A673 (cell line): ENCODE measurements at regions not wholly inside any gene's neighbourhood (a gene's known extent, or its start where the extent isn't known, plus 50 kb on each side); places are given as distances from the start of the nearest gene placed in this dataset.

Source experiments
- BruUV-seq: library from RNA; stranded (reverse); fragments of 400-500 nt; replicated peaks from 2 replicates; lab custom pipeline; 2021; lab: Mats Ljungman, UMichigan
- CTCF ChIA-PET: fragments of 300-600 bp; sonication (Branson Sonifier 250); formaldehyde crosslinking; loops from one replicate; lab custom pipeline; 2022; ENCODE audit warnings: antibody characterized with exemption; lab: Charles Lee
- POLR2A ChIA-PET: fragments of 300-600 bp; sonication (Branson Sonifier 250); formaldehyde crosslinking; loops from one replicate; lab custom pipeline; 2022; ENCODE audit warnings: antibody characterized with exemption; ENCODE audit not compliant: low non-redundant PET; lab: Charles Lee
- DNase-seq: peaks from one replicate; pipeline ENCODE4 v3.0.0-alpha.2; 2015; ENCODE audit warnings: low spot score
- H3K27ac ChIP-seq: fragments of 200-600 bp; sonication (generic); 2 replicates; pipeline ENCODE4 v1.5.1; 2016; ENCODE audit warnings: mixed run types, low read depth, mild to moderate bottlenecking, mixed read lengths, antibody characterized with exemption, low read length; ENCODE audit not compliant: poor library complexity, severe bottlenecking
- H3K27me3 ChIP-seq: fragments of 200-600 bp; sonication (generic); replicated peaks from 2 replicates; pipeline ENCODE4 v1.6.1; 2017; ENCODE audit warnings: mixed run types, low read depth, mild to moderate bottlenecking, mixed read lengths, antibody characterized with exemption, low read length; ENCODE audit not compliant: insufficient read depth, poor library complexity
- H3K36me3 ChIP-seq: fragments of 200-600 bp; sonication (generic); 2 replicates; pipeline ENCODE4 v1.6.1; 2016; ENCODE audit warnings: mixed run types, mild to moderate bottlenecking, mixed read lengths, antibody characterized with exemption, low read length; ENCODE audit not compliant: insufficient read depth, poor library complexity, severe bottlenecking
- H3K4me1 ChIP-seq: fragments of 200-600 bp; sonication (generic); 2 replicates; pipeline ENCODE4 v1.6.1; 2017; ENCODE audit warnings: mixed run types, mild to moderate bottlenecking, mixed read lengths, antibody characterized with exemption, low read length; ENCODE audit not compliant: insufficient read depth, poor library complexity, severe bottlenecking
- H3K4me3 ChIP-seq: fragments of 200-600 bp; sonication (generic); 2 replicates; pipeline ENCODE4 v1.5.1; 2016; ENCODE audit warnings: low read depth, mixed run types, mild to moderate bottlenecking, mixed read lengths, low read length; ENCODE audit not compliant: poor library complexity, severe bottlenecking
- H3K9me3 ChIP-seq: fragments of 200-600 bp; sonication (generic); 2 replicates; pipeline ENCODE4 v1.6.1; 2016; ENCODE audit warnings: mixed run types, low read depth, mild to moderate bottlenecking, mixed read lengths, antibody characterized with exemption, low read length; ENCODE audit not compliant: poor library complexity, severe bottlenecking
- CTCF ChIP-seq: fragments of 300-800, 200-600 bp; sonication (generic); conservative IDR thresholded peaks from 2 replicates; pipeline ENCODE4 v1.5.1; 2017; ENCODE audit warnings: low read depth, mild to moderate bottlenecking, antibody characterized with exemption, low read length, moderate library complexity, mixed read lengths
- EZH2 ChIP-seq: fragments of 200-600 bp; sonication (generic); IDR thresholded peaks from 2 replicates; pipeline ENCODE4 v1.6.1; 2017; ENCODE audit warnings: borderline replicate concordance, low read depth, mild to moderate bottlenecking, mixed read lengths, antibody characterized with exemption, low read length; ENCODE audit not compliant: poor library complexity, severe bottlenecking
- intact Hi-C: fragments of 100-400 bp; cut with micrococcal nuclease; formaldehyde crosslinking; loops from one replicate; pipeline ENCODE4 v1.10.0; 2022; ENCODE audit not compliant: unreplicated experiment

DNA sequence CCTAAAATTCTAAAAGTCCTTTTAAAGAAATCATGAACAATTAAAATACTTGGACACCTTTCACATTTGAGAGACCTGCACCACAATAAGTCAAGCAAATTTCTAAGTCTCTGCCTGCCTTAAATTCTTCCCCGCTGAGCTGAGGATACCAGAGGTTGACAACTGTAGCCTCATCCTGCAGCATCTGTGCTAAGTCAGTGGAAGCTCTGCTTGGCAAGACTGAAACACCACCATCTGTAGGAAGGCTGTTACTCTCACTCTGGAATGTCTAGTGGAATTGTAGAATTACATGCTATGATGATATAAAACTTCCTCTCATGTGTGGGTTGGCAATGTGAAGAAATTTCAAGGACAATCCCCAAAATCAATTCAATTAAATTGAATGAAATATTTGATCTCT is 1756.5 kb downstream of the NCAM2 start:
- Histone ChIP-seq H3K4me3 (no peak overlapping the region), H3K4me1 (peaks cover 34% of the 10 kb centered on the region), H3K9me3 (no peaks in the 10 kb centered on the region), H3K36me3 (no peaks in the 10 kb centered on the region), H3K27me3 (no peaks in the 10 kb centered on the region), H3K27ac (peak overlapping the region; percentile 19)
- intact Hi-C loops = no loop called here
- CTCF ChIA-PET = no interaction called here
- peak; percentile 73 for DNase-seq
- POLR2A ChIA-PET = no interaction called here
- BruUV-seq = no TSS peak
- TF ChIP-seq CTCF (no peak), EZH2 (no peak)

GRCh38 chr21:22758478-22758877 is 1760.3 kb downstream of the NCAM2 start:
- DNase-seq = peak; percentile 60

GRCh38 chr21:22762463-22762862 is 1764.3 kb downstream of the NCAM2 start:
- POLR2A ChIA-PET = no interaction called here
- Histone ChIP-seq H3K36me3 (no peaks in the 10 kb centered on the region), H3K27ac (no peak overlapping the region), H3K4me3 (no peak overlapping the region), H3K4me1 (no peaks in the 10 kb centered on the region), H3K27me3 (no peaks in the 10 kb centered on the region), H3K9me3 (no peaks in the 10 kb centered on the region)
- TF ChIP-seq CTCF (no peak), EZH2 (no peak)
- intact Hi-C loops = no loop called here
- CTCF ChIA-PET = no interaction called here
- BruUV-seq = no TSS peak
- no peak for DNase-seq

More at GRCh38 chr21:22758478-22758877, 1760.3 kb downstream of the NCAM2 start:
- H3K4me1 ChIP-seq = peaks cover 31% of the 10 kb centered on the region
- no peaks in the 10 kb centered on the region for H3K27me3 ChIP-seq
- H3K27ac ChIP-seq = no peak overlapping the region
- no peaks in the 10 kb centered on the region for H3K36me3 ChIP-seq
- intact Hi-C loops = no loop called here
- no peak overlapping the region for H3K4me3 ChIP-seq
- POLR2A ChIA-PET = no interaction called here
- BruUV-seq = no TSS peak
- no peak for TF ChIP-seq CTCF
- no peaks in the 10 kb centered on the region for H3K9me3 ChIP-seq
- CTCF ChIA-PET = no interaction called here
